Fibroblast of lung (primary cell): ENCODE measurements at regions not wholly inside any gene's neighbourhood (a gene's known extent, or its start where the extent isn't known, plus 50 kb on each side); places are given as distances from the start of the nearest gene placed in this dataset.

ENCODE experiments used
- DNase-seq, 2 donors: peaks; one replicate each; pipeline versions ENCODE4 v3.0.0 to v3.0.0-alpha.2; 2010; ENCODE audit warnings: low read depth in 2 of 2
- H2AFZ ChIP-seq: 2 replicates; pipeline ENCODE4 v1.5.1; 2012; ENCODE audit warnings: low read length, control low read depth, inconsistent platforms
- H3K27ac ChIP-seq: 2 replicates; pipeline ENCODE4 v1.5.1; 2011; ENCODE audit warnings: low read length, control low read depth; ENCODE audit not compliant: insufficient read depth
- H3K27me3 ChIP-seq: 2 replicates; pipeline ENCODE4 v1.5.1; 2011; ENCODE audit warnings: mild to moderate bottlenecking, low read length; ENCODE audit not compliant: control insufficient read depth, insufficient read depth
- H3K36me3 ChIP-seq: 2 replicates; pipeline ENCODE4 v1.5.1; 2011; ENCODE audit warnings: low read length; ENCODE audit not compliant: control insufficient read depth, insufficient read depth
- H3K4me1 ChIP-seq: 2 replicates; pipeline ENCODE4 v1.5.1; 2011; ENCODE audit warnings: low read length; ENCODE audit not compliant: control insufficient read depth, insufficient read depth; ENCODE audit errors: extremely low read depth
- H3K4me2 ChIP-seq: 2 replicates; pipeline ENCODE4 v1.5.1; 2011; ENCODE audit warnings: low read length, control low read depth; ENCODE audit not compliant: insufficient read depth; ENCODE audit errors: extremely low read depth
- H3K4me3 ChIP-seq, 4 experiments: fragments of 200-600 bp in 1 of 4; sonication (generic) in 1 of 4; replicated peaks in 1 of 4; 2 replicates each; pipeline ENCODE4 v1.5.1; 2011 to 2016; ENCODE audit warnings: low read length in 4 of 4, low read depth in 3 of 4, mild to moderate bottlenecking in 3 of 4, control low read depth in 2 of 4, inconsistent platforms in 1 of 4, mixed read lengths in 1 of 4; ENCODE audit not compliant: insufficient read depth in 1 of 4; ENCODE audit errors: control extremely low read depth in 1 of 4
- H3K79me2 ChIP-seq: 2 replicates; pipeline ENCODE4 v1.5.1; 2012; ENCODE audit warnings: mild to moderate bottlenecking, low read length, inconsistent platforms; ENCODE audit not compliant: control insufficient read depth, insufficient read depth
- H3K9ac ChIP-seq: 2 replicates; pipeline ENCODE4 v1.5.1; 2011; ENCODE audit warnings: mild to moderate bottlenecking, low read length, control low read depth; ENCODE audit not compliant: insufficient read depth
- H3K9me3 ChIP-seq: 2 replicates; pipeline ENCODE4 v1.5.1; 2012; ENCODE audit warnings: low read depth, low read length; ENCODE audit not compliant: control insufficient read depth, insufficient read depth
- H4K20me1 ChIP-seq: 2 replicates; pipeline ENCODE4 v1.5.1; 2011; ENCODE audit warnings: low read length; ENCODE audit not compliant: control insufficient read depth, insufficient read depth; ENCODE audit errors: extremely low read depth
- CTCF ChIP-seq, 2 donors: IDR thresholded peaks in 1 of 2; conservative IDR thresholded peaks in 1 of 2; 1 replicate in 1 of 2; 2 replicates in 1 of 2; pipeline ENCODE4 v1.5.1; 2011 to 2012; ENCODE audit warnings: low read length in 2 of 2, control low read depth in 1 of 2, inconsistent platforms in 1 of 2, low read depth in 1 of 2, mild to moderate bottlenecking in 1 of 2
- EZH2 ChIP-seq: IDR thresholded peaks from 2 replicates; pipeline ENCODE4 v1.5.1; 2012; ENCODE audit warnings: low read length, control low read depth, mild to moderate bottlenecking; ENCODE audit errors: missing control alignments

GRCh38 chr1:65525266-65526048, 105.0 kb downstream of the LEPR start:
- H3K4me2 ChIP-seq, result peak overlapping the region; percentile 59
- no peaks in the 10 kb centered on the region for H3K36me3 ChIP-seq
- TF ChIP-seq CTCF (conservative IDR thresholded peaks at IDR 0.05 in 1 of 2, IDR thresholded peaks at IDR 0.05 in 1 of 2; ENCODE audit: low read depth in 1 of 2, low read length in 2 of 2) (no peak), EZH2 (peak; percentile 94)
- DNase-seq, result no peak
- no peak overlapping the region for H2AFZ ChIP-seq
- H4K20me1 ChIP-seq, result peaks cover 3% of the 10 kb centered on the region
- peaks cover 18% of the 10 kb centered on the region for H3K27me3 ChIP-seq
- H3K9ac ChIP-seq, result no peak overlapping the region
- no peaks in the 10 kb centered on the region for H3K9me3 ChIP-seq
- H3K27ac ChIP-seq, result no peak overlapping the region
- H3K4me3 ChIP-seq, result peak overlapping the region; percentile 23 to 54 (median 36)
- H3K4me1 ChIP-seq, result no peaks in the 10 kb centered on the region
- no peaks in the 10 kb centered on the region for H3K79me2 ChIP-seq

GRCh38 chr1:65526049-65526556, 105.6 kb downstream of the LEPR start:
- TF ChIP-seq CTCF (conservative IDR thresholded peaks at IDR 0.05 in 1 of 2, IDR thresholded peaks at IDR 0.05 in 1 of 2; ENCODE audit: low read depth in 1 of 2, low read length in 2 of 2), result no peak
- peak; percentile 73 for TF ChIP-seq EZH2
- Histone ChIP-seq H4K20me1 (peaks cover 3% of the 10 kb centered on the region), H3K27me3 (peaks cover 18% of the 10 kb centered on the region), H3K9me3 (no peaks in the 10 kb centered on the region), H3K27ac (no peak overlapping the region), H3K4me3 (peak overlapping the region in 1 of 4 experiments; percentile 54), H3K4me2 (peak overlapping the region; percentile 23), H3K79me2 (no peaks in the 10 kb centered on the region), H2AFZ (no peak overlapping the region), H3K9ac (no peak overlapping the region), H3K36me3 (no peaks in the 10 kb centered on the region), H3K4me1 (no peaks in the 10 kb centered on the region)
- DNase-seq, result no peak

- TF ChIP-seq EZH2, result no peak
- no peak for TF ChIP-seq CTCF (conservative IDR thresholded peaks at IDR 0.05 in 1 of 2, IDR thresholded peaks at IDR 0.05 in 1 of 2; ENCODE audit: low read depth in 1 of 2, low read length in 2 of 2)
- Histone ChIP-seq H2AFZ (no peak overlapping the region), H3K4me1 (no peaks in the 10 kb centered on the region), H3K27me3 (peaks cover 18% of the 10 kb centered on the region), H3K9ac (no peak overlapping the region), H3K4me2 (peak overlapping the region; percentile 48), H3K9me3 (no peaks in the 10 kb centered on the region), H4K20me1 (peaks cover 3% of the 10 kb centered on the region), H3K27ac (no peak overlapping the region), H3K79me2 (no peaks in the 10 kb centered on the region), H3K36me3 (no peaks in the 10 kb centered on the region), H3K4me3 (peak overlapping the region in 1 of 4 experiments; percentile 13)
- DNase-seq, result peak; percentile 50 to 80
Observed at GRCh38 chr1:65527190-65527589, 106.7 kb downstream of the LEPR start.
